Fibroblast of gingiva (primary cell): ENCODE measurements at regions not wholly inside any gene's neighbourhood (a gene's known extent, or its start where the extent isn't known, plus 50 kb on each side); places are given as distances from the start of the nearest gene placed in this dataset.
"Not testable (repeated sequence)": the region's sequence is repeated elsewhere in the genome, so short reads cannot be mapped to it uniquely, and the experiment has no call there.

Experiments
- DNase-seq: peaks from one replicate; pipeline ENCODE4 v3.0.0-alpha.2; 2011; ENCODE audit warnings: low read depth

DNA sequence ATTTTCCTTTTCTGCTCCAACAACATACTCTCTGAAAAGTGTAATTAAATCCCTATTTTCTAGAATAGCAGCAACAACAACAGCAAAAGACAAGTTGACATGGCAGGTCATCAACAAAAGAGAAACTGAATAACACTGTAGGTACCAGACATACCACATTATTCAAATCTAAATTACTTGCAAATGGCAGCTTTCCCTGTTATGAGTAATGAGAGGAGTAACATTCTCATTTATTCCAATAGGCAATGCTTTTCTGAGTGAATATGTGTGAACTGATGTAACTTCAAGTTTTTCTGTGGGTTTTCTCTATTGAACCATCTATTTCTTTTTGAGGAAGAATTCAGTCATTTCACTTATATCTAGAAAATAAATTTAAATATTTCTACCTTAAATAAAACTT lies 501.5 kb downstream of the TRIB2 start:
- DNase-seq = no peak

DNA sequence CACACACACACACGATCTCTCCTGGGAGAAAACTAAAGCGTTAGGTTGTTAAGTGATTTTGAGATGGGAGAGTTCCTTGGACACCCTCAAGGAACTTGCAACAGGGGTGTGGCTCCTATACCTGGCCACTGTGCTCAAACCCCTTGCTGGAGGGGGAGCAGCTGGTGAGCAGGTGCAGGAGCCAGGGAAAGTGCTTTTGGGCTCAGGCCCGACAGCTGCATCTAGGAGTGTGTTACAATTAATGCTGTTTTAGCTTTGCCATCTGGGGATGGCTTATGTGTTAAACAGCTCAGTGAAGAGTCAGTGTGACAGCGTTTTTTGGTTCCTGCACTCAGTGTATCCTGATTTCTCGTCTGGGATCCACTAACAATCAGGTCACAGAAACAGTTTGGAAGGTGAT lies 510.8 kb downstream of the TRIB2 start:
- DNase-seq = no peak

DNA sequence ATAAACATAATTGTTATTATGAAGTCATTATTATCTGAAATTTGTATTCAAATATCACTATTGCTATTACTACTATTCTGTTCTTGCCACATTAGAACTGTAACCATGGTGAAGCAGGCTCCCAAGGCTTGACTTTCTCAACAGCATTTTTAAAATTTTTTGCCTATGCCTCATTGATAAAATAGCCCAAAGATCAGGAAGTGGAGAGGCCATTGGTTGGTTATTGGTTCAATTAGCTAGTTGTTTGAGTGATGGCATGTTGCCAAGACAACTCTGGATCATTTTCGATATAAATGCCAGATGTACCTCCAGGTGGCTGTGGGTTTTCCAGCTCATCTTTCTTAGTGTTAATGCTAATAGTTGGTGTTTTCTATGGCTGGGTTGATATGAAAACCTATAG lies 513.5 kb downstream of the TRIB2 start:
- DNase-seq = no peak

DNA sequence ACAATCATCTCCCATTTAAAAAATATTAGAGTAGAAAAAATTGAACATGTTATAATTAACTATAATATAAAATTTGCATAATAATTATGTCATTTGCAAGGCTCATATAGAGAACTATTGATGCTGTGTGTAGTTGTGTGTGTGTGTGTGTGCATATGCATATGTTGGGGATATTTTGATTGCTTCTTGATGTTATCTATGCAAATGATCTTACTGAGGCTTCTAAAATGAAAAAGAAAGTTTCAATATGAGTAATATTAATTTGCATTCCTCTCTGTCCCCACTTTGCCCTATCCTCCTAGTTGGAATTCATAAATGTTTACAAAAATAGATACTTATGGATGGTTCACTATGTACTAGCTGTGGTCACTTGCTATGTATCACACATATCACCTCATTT lies 523.3 kb downstream of the TRIB2 start:
- DNase-seq = no peak

GRCh38 chr2:13240789-13241487 lies 524.2 kb downstream of the TRIB2 start:
- DNase-seq = no peak

- no peak for DNase-seq
Measured at GRCh38 chr2:13252615-13253014, 535.9 kb downstream of the TRIB2 start.

- DNase-seq = no peak
Measured at GRCh38 chr2:13255485-13255884, 538.7 kb downstream of the TRIB2 start.

- no peak for DNase-seq
Measured at GRCh38 chr2:13260402-13260801, 543.7 kb downstream of the TRIB2 start.

- no peak for DNase-seq
Measured at GRCh38 chr2:13266166-13266565, 549.4 kb downstream of the TRIB2 start.

- DNase-seq = no peak
Measured at GRCh38 chr2:13284688-13285087, 568.0 kb downstream of the TRIB2 start.

DNA sequence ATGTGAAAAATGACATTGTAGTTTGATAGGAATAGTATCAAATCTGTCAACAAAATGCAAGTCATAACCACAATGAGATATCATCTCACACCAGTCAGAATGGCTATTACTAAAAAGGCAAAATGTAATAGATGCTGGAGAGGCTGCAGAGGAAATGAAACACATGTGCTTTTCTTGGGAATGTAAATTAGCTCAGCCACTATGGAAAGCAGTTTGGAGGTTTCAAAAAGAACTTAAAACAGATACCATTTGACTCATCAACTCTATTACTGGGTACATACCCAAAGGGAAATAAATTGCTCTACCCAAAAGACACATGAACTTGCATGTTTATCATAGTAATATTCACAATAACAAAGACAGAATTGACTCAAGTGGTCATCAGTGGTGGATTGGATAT lies 572.6 kb downstream of the TRIB2 start:
- DNase-seq = no peak

- not testable (repeated sequence) for DNase-seq
Measured at GRCh38 chr2:13308478-13308805, 591.7 kb downstream of the TRIB2 start.

DNA sequence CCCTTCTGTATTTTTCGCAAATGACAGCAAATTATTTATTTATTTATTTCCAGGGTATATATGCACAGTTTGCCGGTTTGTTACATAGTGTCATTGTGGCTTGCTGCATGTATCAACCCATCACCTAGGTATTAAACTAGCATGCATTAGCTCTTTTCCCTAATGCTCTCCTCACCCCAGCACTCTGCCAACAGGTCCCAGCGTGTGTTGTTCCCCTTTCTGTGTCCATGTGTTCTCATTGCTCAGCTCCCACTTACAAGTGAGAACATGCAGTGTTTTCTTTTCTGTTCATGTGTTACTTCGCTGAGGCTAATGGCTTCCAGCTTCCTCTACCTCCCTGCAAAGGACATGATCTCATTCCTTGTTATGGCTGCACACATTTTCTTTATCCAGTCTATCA lies 592.3 kb downstream of the TRIB2 start:
- DNase-seq = no peak

- no peak for DNase-seq
Measured at GRCh38 chr2:13332060-13332459, 615.3 kb downstream of the TRIB2 start.

GRCh38 chr2:13334071-13334470 lies 617.3 kb downstream of the TRIB2 start:
- DNase-seq = not testable (repeated sequence)

DNA sequence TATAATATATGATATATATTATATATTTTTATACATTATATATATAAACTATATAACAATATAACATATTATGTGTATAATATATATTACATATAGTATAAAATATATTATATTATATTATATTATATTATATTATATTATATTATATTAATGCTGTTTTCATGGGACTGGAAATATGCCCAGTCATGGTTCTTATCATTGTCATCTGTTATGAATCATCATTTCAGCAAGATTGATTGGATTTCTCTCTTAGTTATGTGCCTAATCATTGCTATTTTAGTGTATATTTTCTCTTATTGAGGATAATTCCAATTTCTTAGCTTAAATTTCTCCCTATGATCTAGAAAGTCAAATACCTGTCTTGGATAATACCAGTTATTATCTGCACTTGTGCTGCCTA lies 617.8 kb downstream of the TRIB2 start:
- DNase-seq = no peak

DNA sequence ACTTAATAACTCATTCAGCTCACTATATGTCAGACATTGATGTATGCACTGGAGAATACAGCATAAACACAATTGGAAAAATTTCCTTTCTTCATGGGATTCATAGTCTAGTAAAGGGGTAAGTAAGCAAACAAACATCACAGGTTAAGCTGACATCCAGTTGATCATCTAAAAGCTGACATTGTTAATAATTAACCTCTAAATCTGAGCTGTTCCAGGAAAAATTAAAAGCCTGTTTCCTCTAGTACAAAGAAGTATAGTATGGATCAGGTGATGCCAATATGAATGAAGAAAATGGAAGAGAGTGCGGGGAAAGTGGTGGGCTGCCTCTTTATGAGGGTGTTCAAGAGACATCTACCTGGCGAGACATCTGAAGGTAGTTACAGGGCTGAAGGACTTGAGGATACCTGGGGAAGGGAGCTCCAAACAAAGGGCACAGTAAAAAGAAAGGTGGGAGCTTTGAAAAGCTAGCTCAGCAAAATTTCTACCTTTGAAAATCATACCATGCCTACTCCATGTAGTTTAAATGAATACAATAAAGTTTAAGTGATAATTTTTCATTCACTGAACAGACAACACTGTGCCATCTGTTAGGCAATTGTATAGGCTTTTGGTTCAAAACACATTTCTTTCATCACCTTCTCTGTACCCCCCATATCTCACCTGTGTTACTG lies 619.3 kb downstream of the TRIB2 start:
- DNase-seq = no peak

- no peak for DNase-seq
Measured at GRCh38 chr2:13351068-13351467, 634.3 kb downstream of the TRIB2 start.

DNA sequence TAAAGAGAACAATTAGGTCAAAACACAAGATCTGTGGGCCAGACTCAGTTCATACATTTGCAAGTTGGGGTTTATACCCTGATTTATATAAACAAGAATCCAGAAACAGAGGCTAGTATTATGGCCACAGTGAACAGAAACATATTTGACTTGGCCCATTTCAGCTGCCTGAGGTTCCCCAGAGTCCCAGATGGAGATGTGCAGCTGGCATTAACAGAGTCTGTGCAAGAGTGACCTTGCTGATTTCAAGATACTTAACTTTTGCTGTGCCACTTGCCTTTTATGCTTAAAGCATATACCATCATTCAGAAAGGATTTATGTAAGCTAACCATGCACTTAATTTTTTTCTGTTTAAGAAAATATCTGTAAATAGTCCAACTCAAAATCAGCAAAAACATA lies 636.3 kb downstream of the TRIB2 start:
- no peak for DNase-seq

- DNase-seq = no peak
Measured at GRCh38 chr2:13354031-13354430, 637.3 kb downstream of the TRIB2 start.

GRCh38 chr2:13381928-13382327 lies 665.2 kb downstream of the TRIB2 start:
- DNase-seq = not testable (repeated sequence)

GRCh38 chr2:13389172-13389571 lies 672.4 kb downstream of the TRIB2 start:
- DNase-seq = not testable (repeated sequence)

DNA sequence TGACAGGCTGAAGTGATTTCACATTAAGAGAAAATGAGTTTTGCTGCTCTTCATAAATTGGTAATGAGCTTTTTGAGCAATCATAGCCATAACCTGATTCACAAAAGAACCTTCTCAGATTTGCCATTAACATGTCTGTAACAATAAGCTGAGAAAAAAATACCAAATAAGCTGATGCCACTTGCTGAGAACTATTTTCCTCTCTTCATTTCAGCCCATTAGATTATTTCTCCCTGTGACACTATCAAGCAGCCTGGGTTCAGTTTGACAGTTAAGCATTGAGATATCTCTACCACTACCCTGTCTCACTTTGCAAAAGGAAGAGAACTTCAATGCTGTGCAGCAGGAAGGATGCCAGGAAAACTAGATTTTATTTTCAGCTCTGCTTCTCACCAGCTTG lies 673.9 kb downstream of the TRIB2 start:
- DNase-seq = no peak

GRCh38 chr2:13401312-13401711 lies 684.6 kb downstream of the TRIB2 start:
- no peak for DNase-seq
